ENCODE measurements at regions not wholly inside any gene's neighbourhood (a gene's known extent, or its start where the extent isn't known, plus 50 kb on each side); places are given as distances from the start of the nearest gene placed in this dataset.

- in situ Hi-C loops (cut with MboI; ENCODE audit: low sequenced_read_pairs) = no loop called here
Measured at GRCh38 chr20:57070296-57070695, 196.1 kb downstream of the BMP7 start.

DNA sequence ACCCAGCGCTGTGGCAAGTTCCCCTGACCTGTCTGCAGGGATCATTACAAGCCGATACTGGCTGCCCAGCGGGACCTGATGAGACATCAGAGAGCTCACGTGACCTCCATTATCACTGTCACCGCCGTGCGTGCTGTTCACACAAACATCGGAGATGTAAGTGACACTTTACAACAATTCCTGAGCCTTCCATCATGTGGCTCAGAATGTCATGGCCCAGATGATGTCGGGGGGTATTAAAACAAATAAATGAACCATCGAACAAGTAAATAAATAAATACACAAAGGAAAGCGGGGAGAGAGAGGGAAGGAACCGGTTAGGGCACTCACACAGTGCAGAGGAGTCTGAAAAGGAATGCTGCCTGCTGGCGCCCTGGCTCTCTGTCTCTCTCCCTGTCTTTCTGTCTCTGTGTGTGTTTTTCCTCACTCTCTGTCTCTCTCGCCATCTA is 195.1 kb downstream of the BMP7 start:
- in situ Hi-C loops (cut with MboI; ENCODE audit: low sequenced_read_pairs) = no loop called here

DNA sequence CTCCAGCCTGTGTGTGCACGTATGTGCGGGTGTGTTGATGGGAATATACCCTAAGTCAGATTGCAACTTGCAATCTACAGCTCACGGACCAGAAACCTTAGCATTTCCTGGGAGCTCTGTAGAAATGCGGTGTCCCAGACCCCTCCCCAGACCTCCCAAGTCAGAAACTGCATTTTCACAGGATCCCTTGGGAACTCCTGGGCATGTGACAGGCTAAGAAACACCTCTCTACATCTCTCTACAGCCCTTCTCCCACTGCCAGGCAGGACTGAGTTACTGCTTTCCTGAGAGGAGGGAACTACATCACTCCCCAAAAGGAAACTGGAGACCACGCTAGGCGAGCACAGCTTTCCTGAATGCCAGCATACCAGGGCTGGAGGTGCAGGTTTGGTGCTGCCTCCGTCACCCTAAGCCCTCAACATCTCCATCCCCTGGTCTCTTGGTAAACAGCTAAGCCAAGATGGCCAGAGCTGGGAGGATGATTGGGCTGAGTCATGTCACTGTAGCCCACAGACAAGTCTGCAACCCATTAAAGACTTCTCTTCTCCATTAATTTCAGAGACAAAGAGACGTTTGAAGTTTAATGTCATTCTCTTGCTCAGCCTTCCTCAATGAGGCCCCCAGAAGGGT is 194.4 kb downstream of the BMP7 start:
- in situ Hi-C loops (cut with MboI; ENCODE audit: low sequenced_read_pairs) = no loop called here

- in situ Hi-C loops (cut with MboI; ENCODE audit: low sequenced_read_pairs) = no loop called here
Measured at GRCh38 chr20:57073402-57073801, 193.0 kb downstream of the BMP7 start.

DNA sequence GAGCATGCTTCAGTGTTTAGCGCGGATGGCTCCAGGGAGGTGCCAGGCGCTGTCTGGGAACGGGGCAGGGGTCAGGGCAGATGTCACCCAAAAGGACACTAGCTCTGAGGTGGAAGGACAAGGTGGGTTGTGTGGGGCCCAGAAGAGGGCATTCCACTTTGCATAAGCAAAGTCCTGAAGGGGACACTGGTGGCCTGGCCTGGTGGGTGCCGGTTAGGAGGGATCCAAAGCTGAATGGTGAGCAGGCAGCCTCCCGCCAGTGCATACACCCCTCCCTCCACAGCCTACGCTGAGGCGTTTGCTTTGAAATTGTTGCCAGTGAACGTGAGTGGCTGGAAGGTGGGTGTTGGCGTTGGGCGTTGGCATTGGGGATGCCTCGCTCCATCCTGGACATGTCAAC is 192.1 kb downstream of the BMP7 start:
- in situ Hi-C loops (cut with MboI; ENCODE audit: low sequenced_read_pairs) = no loop called here

DNA sequence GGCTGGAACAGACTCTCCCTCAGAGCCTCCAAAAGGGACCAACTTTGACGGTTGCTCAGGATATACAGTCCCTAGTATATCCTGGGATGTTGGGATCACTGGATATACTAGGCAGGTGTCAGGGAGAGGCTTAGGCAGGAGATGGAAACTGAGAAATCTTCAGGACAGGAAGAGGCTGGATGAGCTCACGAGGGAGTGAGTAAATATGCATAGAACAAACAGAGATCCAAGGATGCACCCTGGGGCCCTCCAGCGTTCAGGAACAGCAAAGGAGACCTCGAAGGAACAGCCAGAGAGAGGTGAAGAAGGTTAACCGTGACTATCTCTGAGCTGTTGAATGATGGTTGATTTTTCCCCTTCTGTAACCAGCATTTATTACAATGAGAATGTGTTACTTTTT is 191.3 kb downstream of the BMP7 start:
- in situ Hi-C loops (cut with MboI; ENCODE audit: low sequenced_read_pairs) = loop anchor here (25.0 kb wide), 2 partner anchors 512 to 1137 kb away; no protein-coding TSS in a partner anchor

GRCh38 chr20:57075603-57076002 is 190.8 kb downstream of the BMP7 start:
- in situ Hi-C loops (cut with MboI; ENCODE audit: low sequenced_read_pairs) = loop anchor here (25.0 kb wide), 2 partner anchors 512 to 1137 kb away; no protein-coding TSS in a partner anchor

DNA sequence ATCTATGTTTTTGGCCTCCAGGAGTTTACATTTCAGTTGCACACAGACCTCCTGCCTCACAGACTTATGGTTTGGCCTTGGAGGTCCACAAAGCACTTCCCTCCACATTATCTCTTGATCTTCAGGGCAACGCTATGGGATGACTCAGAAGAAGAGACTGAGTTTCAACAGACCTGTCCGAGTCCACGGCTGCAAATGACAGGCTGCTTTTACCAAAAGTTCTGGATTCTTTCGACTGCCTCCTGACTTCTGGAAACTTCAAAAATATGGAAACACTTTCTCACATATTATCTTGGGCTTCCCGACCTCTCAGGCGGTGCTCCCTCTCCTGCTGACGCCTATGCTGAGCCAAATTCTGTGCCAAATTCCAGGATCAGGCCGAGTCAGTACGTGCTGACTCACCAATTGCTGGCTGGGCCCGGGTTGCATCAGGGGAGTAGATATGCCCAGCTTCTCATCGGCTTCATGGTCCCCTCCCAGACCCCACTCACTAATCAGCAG is 190.2 kb downstream of the BMP7 start:
- in situ Hi-C loops (cut with MboI; ENCODE audit: low sequenced_read_pairs) = loop anchor here (25.0 kb wide), 2 partner anchors 511 to 1136 kb away; no protein-coding TSS in a partner anchor

DNA sequence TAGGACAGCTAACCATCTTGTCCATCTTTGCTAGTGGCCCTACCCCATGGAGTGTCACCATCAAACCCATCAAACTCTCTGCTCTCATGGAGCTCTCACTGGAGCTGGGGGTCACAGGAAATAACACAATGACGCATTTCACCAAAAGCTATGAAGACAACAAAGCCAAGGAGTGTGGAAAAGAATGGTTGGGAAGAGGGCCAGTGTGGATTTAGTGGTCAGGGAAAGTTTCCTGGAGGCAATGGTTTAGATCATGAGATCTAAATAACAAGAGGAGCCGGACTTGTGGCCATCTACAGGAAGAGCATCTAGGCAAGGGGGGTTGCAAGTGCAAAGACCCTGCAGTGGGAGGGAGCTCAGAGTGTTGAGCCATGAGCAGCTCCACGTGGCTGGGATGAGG is 189.5 kb downstream of the BMP7 start:
- in situ Hi-C loops (cut with MboI; ENCODE audit: low sequenced_read_pairs) = loop anchor here (25.0 kb wide), 2 partner anchors 510 to 1135 kb away; no protein-coding TSS in a partner anchor

DNA sequence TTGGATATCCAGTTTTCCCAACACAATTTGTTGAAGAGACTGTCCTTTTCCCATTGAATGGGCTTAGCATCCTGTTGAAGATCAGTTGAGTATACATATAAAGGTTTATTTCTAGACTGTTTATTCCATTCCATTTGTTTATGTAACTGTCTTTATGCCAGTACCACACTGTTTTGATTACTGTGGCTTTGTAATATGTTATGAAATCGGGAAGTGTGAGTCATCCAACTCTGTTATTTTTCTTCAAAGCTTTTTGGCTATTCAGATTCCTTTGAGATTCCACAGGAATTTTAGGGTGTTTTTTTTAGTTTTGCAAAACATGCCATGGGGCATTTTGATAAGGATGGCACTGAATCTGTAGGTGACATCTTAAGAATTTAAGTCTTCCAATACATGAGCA is 188.3 kb downstream of the BMP7 start:
- in situ Hi-C loops (cut with MboI; ENCODE audit: low sequenced_read_pairs) = loop anchor here (25.0 kb wide), 2 partner anchors 509 to 1134 kb away; no protein-coding TSS in a partner anchor

GRCh38 chr20:57079031-57080005 is 187.1 kb downstream of the BMP7 start:
- in situ Hi-C loops (cut with MboI; ENCODE audit: low sequenced_read_pairs) = loop anchor here (10.0 to 25.0 kb wide), 3 partner anchors 265 to 1133 kb away; no protein-coding TSS in a partner anchor

DNA sequence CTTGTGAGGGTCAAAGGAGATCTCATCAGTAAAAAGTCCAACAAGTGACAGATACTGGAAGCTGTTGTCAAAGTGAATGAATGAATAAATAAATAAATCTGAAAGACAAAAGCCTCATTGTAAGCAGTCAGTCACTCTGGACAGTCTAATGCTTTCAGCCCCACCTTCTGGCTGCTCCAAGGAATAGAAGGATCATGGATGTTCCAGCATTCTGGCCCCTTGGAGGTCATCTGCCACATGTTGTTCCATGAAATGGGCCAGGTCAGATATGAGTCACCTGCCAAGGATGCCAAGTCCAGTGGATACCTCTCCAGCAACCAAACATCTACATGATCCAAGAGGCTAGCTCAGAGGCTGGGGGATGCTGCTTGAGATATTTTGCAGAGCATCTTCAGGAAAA is 185.6 kb downstream of the BMP7 start:
- in situ Hi-C loops (cut with MboI; ENCODE audit: low sequenced_read_pairs) = loop anchor here (10.0 to 25.0 kb wide), 3 partner anchors 264 to 1132 kb away; no protein-coding TSS in a partner anchor

DNA sequence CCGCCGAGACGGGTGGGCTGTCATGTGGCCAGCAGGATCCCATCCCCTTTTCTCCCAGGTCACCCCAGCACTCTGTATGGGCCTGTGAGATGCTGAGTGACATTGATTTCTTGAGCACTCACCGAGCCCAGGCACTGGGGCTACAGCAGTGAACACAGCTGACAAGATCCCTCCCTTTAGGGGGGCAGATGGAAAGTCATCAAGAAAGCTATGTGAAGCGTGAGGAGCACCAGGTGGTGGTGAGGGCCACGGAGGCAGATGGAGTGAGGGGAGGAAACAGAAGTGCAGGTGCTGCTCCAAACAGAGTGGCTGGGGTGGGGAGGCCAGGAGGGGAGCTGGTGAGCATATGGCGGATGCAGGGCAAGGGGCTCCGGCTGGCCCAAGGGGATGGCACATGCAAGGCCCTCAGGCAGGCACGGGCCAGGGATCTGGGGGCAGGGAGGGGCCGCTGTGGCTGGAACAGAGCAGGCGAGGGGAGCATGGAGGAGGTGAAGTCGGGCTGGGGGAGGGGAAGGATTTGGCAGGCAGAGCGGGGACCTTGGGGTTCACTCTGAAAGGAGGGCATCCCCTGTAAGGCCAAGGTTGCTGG is 184.0 kb downstream of the BMP7 start:
- in situ Hi-C loops (cut with MboI; ENCODE audit: low sequenced_read_pairs) = loop anchor here (10.0 to 25.0 kb wide), 3 partner anchors 262 to 1130 kb away; no protein-coding TSS in a partner anchor

GRCh38 chr20:57083072-57083471 is 183.4 kb downstream of the BMP7 start:
- in situ Hi-C loops (cut with MboI; ENCODE audit: low sequenced_read_pairs) = loop anchor here (10.0 to 25.0 kb wide), 3 partner anchors 262 to 1129 kb away; no protein-coding TSS in a partner anchor

- in situ Hi-C loops (cut with MboI; ENCODE audit: low sequenced_read_pairs) = loop anchor here (10.0 to 25.0 kb wide), 3 partner anchors 259 to 1126 kb away; no protein-coding TSS in a partner anchor
Measured at GRCh38 chr20:57086066-57086465, 180.4 kb downstream of the BMP7 start.

GRCh38 chr20:57087102-57087501 is 179.3 kb downstream of the BMP7 start:
- in situ Hi-C loops (cut with MboI; ENCODE audit: low sequenced_read_pairs) = loop anchor here (10.0 to 25.0 kb wide), 3 partner anchors 258 to 1125 kb away; no protein-coding TSS in a partner anchor

DNA sequence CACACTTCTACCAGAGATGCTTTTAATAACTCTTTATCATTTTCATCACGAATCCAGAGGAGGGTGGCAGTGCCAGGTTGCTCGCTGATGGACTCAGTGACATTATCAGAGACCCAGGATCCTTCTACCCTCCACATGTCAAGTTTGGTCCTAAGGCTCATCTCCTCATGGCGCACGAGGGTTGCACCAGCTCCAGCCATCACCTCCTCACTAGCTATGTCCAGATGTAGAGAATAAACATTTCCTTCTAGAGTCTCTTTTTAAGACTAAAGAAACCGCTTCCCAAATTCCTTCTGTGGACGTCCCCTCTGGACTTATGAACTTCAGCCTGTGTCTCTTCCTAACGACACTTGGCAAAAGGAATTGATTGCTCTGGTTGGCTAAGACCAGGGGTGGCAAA is 178.7 kb downstream of the BMP7 start:
- in situ Hi-C loops (cut with MboI; ENCODE audit: low sequenced_read_pairs) = loop anchor here (10.0 to 25.0 kb wide), 3 partner anchors 257 to 1125 kb away; no protein-coding TSS in a partner anchor

- in situ Hi-C loops (cut with MboI; ENCODE audit: low sequenced_read_pairs) = loop anchor here (10.0 to 25.0 kb wide), 3 partner anchors 256 to 1124 kb away; no protein-coding TSS in a partner anchor
Measured at GRCh38 chr20:57088436-57088835, 178.0 kb downstream of the BMP7 start.

- in situ Hi-C loops (cut with MboI; ENCODE audit: low sequenced_read_pairs) = loop anchor here (10.0 to 25.0 kb wide), 3 partner anchors 255 to 1123 kb away; no protein-coding TSS in a partner anchor
Measured at GRCh38 chr20:57089699-57090144, 176.7 kb downstream of the BMP7 start.
